CD14-positive monocyte (primary cell): ENCODE measurements at regions not wholly inside any gene's neighbourhood (a gene's known extent, or its start where the extent isn't known, plus 50 kb on each side); places are given as distances from the start of the nearest gene placed in this dataset.

ENCODE experiments used
- DNase-seq, 3 donors: peaks; one replicate each; pipeline ENCODE4 v3.0.0-alpha.2; 2011 to 2022
- H2AFZ ChIP-seq: 2 replicates; pipeline ENCODE4 v1.6.0; 2012; ENCODE audit warnings: mild to moderate bottlenecking, low read depth, low read length, inconsistent platforms; ENCODE audit not compliant: insufficient read depth, poor library complexity, severe bottlenecking
- H3K27ac ChIP-seq, 2 donors: 1 replicate in 1 of 2; 2 replicates in 1 of 2; pipeline ENCODE4 v1.5.1; 2012 to 2013; ENCODE audit warnings: low read length in 2 of 2, control low read depth in 1 of 2, inconsistent platforms in 1 of 2, low read depth in 1 of 2, mild to moderate bottlenecking in 1 of 2
- H3K27me3 ChIP-seq, 2 donors: one replicate each; pipeline versions ENCODE4 v1.6.0 to v1.6.1; 2011 to 2013; ENCODE audit warnings: low read length in 2 of 2; ENCODE audit not compliant: control insufficient read depth in 2 of 2, insufficient read depth in 2 of 2
- H3K36me3 ChIP-seq, 2 donors: replicated peaks in 1 of 2; 1 replicate in 1 of 2; 2 replicates in 1 of 2; pipeline versions ENCODE4 v1.5.1 to v1.6.1; 2012 to 2013; ENCODE audit warnings: low read length in 2 of 2, control low read depth in 1 of 2, inconsistent platforms in 1 of 2, mild to moderate bottlenecking in 1 of 2; ENCODE audit not compliant: insufficient read depth in 2 of 2, control insufficient read depth in 1 of 2
- H3K4me1 ChIP-seq, 2 donors: 1 replicate in 1 of 2; 2 replicates in 1 of 2; pipeline versions ENCODE4 v1.5.1 to v1.6.1; 2012 to 2013; ENCODE audit warnings: low read length in 2 of 2, control low read depth in 1 of 2, inconsistent platforms in 1 of 2, mild to moderate bottlenecking in 1 of 2, moderate library complexity in 1 of 2; ENCODE audit not compliant: insufficient read depth in 2 of 2, control insufficient read depth in 1 of 2
- H3K4me2 ChIP-seq: replicated peaks from 2 replicates; pipeline ENCODE3; 2012; ENCODE audit warnings: low read length, moderate library complexity, mild to moderate bottlenecking; ENCODE audit not compliant: poor library complexity, severe bottlenecking; ENCODE audit errors: extremely low read depth
- H3K4me3 ChIP-seq, 3 experiments: fragments of 200-600 bp in 1 of 3; sonication (generic) in 1 of 3; replicated peaks in 1 of 3; 1 replicate in 2 of 3; 2 replicates in 1 of 3; pipeline ENCODE4 v1.5.1; 2011 to 2013; ENCODE audit warnings: low read length in 3 of 3, mild to moderate bottlenecking in 3 of 3, control low read depth in 2 of 3, low read depth in 2 of 3, inconsistent platforms in 1 of 3, moderate library complexity in 1 of 3
- H3K79me2 ChIP-seq: 2 replicates; pipeline ENCODE4 v1.6.0; 2012; ENCODE audit warnings: mild to moderate bottlenecking, control low read depth, inconsistent platforms, low read length, moderate library complexity; ENCODE audit not compliant: insufficient read depth
- H3K9ac ChIP-seq: 2 replicates; pipeline ENCODE4 v1.6.0; 2017; ENCODE audit warnings: low read length, mild to moderate bottlenecking; ENCODE audit not compliant: insufficient read depth, poor library complexity, severe bottlenecking
- H3K9me3 ChIP-seq, 2 donors: replicated peaks in 1 of 2; 1 replicate in 1 of 2; 2 replicates in 1 of 2; pipeline versions ENCODE4 v1.5.1 to v1.6.1; 2012 to 2013; ENCODE audit warnings: low read length in 2 of 2, control low read depth in 1 of 2; ENCODE audit not compliant: control insufficient read depth in 1 of 2, insufficient read depth in 1 of 2
- H4K20me1 ChIP-seq: 2 replicates; pipeline ENCODE4 v1.6.0; 2012; ENCODE audit warnings: mild to moderate bottlenecking, low read length, control low read depth, moderate library complexity; ENCODE audit not compliant: insufficient read depth
- H3K27ac Mint-ChIP-seq, 7 donors: one replicate each; pipeline ENCODE4 v1.8.0; 2020; ENCODE audit warnings: mild to moderate bottlenecking in 7 of 7, mixed read lengths in 7 of 7, moderate library complexity in 6 of 7, inconsistent platforms in 2 of 7
- H3K27me3 Mint-ChIP-seq, 3 donors: one replicate each; pipeline ENCODE4 v1.8.0; 2021 to 2022; ENCODE audit warnings: low read depth in 3 of 3, mild to moderate bottlenecking in 3 of 3, mixed read lengths in 3 of 3, moderate library complexity in 3 of 3, inconsistent platforms in 1 of 3
- H3K36me3 Mint-ChIP-seq, 2 donors: one replicate each; pipeline ENCODE4 v1.8.0; 2020; ENCODE audit warnings: mixed read lengths in 2 of 2, inconsistent platforms in 1 of 2, mild to moderate bottlenecking in 1 of 2
- H3K4me1 Mint-ChIP-seq: one replicate; pipeline ENCODE4 v1.8.0; 2020; ENCODE audit warnings: mild to moderate bottlenecking, mixed read lengths
- H3K4me3 Mint-ChIP-seq, 2 donors: one replicate each; pipeline ENCODE4 v1.8.0; 2020; ENCODE audit warnings: mild to moderate bottlenecking in 2 of 2, mixed read lengths in 2 of 2, moderate library complexity in 1 of 2
- H3K9me3 Mint-ChIP-seq, 7 donors: one replicate each; pipeline ENCODE4 v1.8.0; 2020 to 2022; ENCODE audit warnings: mixed read lengths in 7 of 7, mild to moderate bottlenecking in 6 of 7, moderate library complexity in 6 of 7, inconsistent platforms in 2 of 7
- WGBS: methylation state at CpG from one replicate; pipeline ENCODE4 v1.1.5; 2013; ENCODE audit warnings: missing lambda C conversion rate; ENCODE audit not compliant: insufficient coverage; 5-methylcytosine and 5-hydroxymethylcytosine counted together
- intact Hi-C, 2 donors: fragments of 100-400 bp; cut with micrococcal nuclease; formaldehyde crosslinking; loops; one replicate each; pipeline versions ENCODE4 v1.15.0 to v1.15.1; 2023
- TF ChIP-seq, protein P1 (sequence below): fragments of 200-600 bp; IDR thresholded peaks from one replicate; pipeline ENCODE4 v1.8.0; 2022; ENCODE audit warnings: antibody characterized with exemption, mild to moderate bottlenecking

DNA sequence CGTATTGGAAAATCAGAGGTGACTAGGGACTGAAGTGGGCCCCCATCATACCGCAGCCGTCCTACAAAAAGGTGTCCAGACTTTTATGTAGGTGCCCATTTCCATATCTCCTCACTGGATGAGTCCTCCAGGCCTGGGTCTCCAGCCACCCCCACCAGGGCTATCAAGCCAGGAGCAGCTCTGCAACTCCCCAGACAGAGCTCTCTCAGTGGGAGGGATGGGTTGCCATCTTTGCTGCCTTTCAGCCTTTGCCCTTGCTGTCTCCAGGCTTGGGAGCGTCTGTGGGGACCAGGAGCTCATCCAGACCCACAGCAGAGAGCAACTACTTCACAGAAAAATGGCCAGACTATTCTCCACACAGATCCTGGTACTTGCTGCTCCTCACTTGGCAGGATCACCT, 802.7 kb upstream of the IGFBP3 start:
- no peak overlapping the region for H3K4me3 ChIP-seq
- TF ChIP-seq, protein P1, sequence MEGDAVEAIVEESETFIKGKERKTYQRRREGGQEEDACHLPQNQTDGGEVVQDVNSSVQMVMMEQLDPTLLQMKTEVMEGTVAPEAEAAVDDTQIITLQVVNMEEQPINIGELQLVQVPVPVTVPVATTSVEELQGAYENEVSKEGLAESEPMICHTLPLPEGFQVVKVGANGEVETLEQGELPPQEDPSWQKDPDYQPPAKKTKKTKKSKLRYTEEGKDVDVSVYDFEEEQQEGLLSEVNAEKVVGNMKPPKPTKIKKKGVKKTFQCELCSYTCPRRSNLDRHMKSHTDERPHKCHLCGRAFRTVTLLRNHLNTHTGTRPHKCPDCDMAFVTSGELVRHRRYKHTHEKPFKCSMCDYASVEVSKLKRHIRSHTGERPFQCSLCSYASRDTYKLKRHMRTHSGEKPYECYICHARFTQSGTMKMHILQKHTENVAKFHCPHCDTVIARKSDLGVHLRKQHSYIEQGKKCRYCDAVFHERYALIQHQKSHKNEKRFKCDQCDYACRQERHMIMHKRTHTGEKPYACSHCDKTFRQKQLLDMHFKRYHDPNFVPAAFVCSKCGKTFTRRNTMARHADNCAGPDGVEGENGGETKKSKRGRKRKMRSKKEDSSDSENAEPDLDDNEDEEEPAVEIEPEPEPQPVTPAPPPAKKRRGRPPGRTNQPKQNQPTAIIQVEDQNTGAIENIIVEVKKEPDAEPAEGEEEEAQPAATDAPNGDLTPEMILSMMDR, result no peak
- no peak overlapping the region for H3K4me3 Mint-ChIP-seq
- WGBS, result 88% methylated on average over 4 of the region's 4 CpGs
- peaks cover 28 to 31% of the 10 kb centered on the region in 2 donors for H3K9me3 ChIP-seq
- H3K27ac ChIP-seq, result no peak overlapping the region
- H3K79me2 ChIP-seq, result no peaks in the 10 kb centered on the region
- no peaks in the 10 kb centered on the region for H3K36me3 ChIP-seq
- H3K27me3 ChIP-seq, result no peaks in the 10 kb centered on the region
- no peak overlapping the region for H3K4me2 ChIP-seq
- no peak for DNase-seq
- no peaks in the 10 kb centered on the region for H3K4me1 Mint-ChIP-seq
- no peaks in the 10 kb centered on the region for H3K27me3 Mint-ChIP-seq
- no peaks in the 10 kb centered on the region for H3K4me1 ChIP-seq
- no peaks in the 10 kb centered on the region for H3K36me3 Mint-ChIP-seq
- no peak overlapping the region for H3K27ac Mint-ChIP-seq
- peaks cover 10 to 37% (median 21%) of the 10 kb centered on the region in 7 donors for H3K9me3 Mint-ChIP-seq
- intact Hi-C loops, result no loop called here
- no peaks in the 10 kb centered on the region for H4K20me1 ChIP-seq
- H3K9ac ChIP-seq, result no peak overlapping the region
- H2AFZ ChIP-seq, result no peak overlapping the region

DNA sequence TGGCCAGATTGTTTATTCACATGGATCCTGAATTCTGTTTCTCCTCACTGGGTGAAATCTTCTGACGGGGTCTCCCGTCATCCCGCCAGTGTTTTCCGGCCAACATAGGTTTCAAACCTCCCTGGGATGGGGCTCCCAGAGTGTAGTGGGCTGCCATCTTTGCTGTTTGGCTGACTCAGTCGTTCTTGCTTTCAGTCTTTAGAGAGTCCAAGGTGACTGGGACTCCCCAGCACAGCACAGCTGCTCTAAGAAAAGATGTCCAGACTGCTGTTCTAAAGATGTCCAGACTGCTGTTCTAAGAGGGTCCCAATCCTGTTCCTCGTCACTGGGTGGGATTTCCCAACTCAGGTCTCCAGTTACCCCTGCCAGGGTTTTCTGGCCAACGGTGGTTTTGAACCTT, 801.9 kb upstream of the IGFBP3 start:
- no peaks in the 10 kb centered on the region for H3K36me3 Mint-ChIP-seq
- no peak overlapping the region for H3K9ac ChIP-seq

More for the DNA sequence above, 801.9 kb upstream of the IGFBP3 start:
- Histone ChIP-seq H3K4me2 (no peak overlapping the region), H2AFZ (no peak overlapping the region), H3K79me2 (no peaks in the 10 kb centered on the region), H4K20me1 (no peaks in the 10 kb centered on the region), H3K9me3 (peaks cover 28 to 31% of the 10 kb centered on the region in 2 donors), H3K27me3 (no peaks in the 10 kb centered on the region), H3K4me3 (no peak overlapping the region), H3K27ac (no peak overlapping the region), H3K4me1 (no peaks in the 10 kb centered on the region), H3K36me3 (no peaks in the 10 kb centered on the region)
- intact Hi-C loops, result no loop called here
- H3K27me3 Mint-ChIP-seq, result no peaks in the 10 kb centered on the region
- no peak for DNase-seq
- no peak overlapping the region for H3K27ac Mint-ChIP-seq
- peak overlapping the region in 1 of 2 donors; percentile 7 for H3K4me3 Mint-ChIP-seq
- H3K9me3 Mint-ChIP-seq, result peaks cover 9 to 37% (median 20%) of the 10 kb centered on the region in 7 donors
- TF ChIP-seq, protein P1, result no peak
- WGBS, result 100% methylated on average over 5 of the region's 7 CpGs
- no peaks in the 10 kb centered on the region for H3K4me1 Mint-ChIP-seq
